ENCODE measurements at regions not wholly inside any gene's neighbourhood (a gene's known extent, or its start where the extent isn't known, plus 50 kb on each side); places are given as distances from the start of the nearest gene placed in this dataset.

GRCh38 chrX:15926622-15927021, 72.0 kb upstream of the AP1S2 start:
- in situ Hi-C loops (cut with MboI; ENCODE audit: low sequenced_read_pairs in 4 of 4) (no loop called here), intact Hi-C loops (cut with DNase I; ENCODE audit: low total_unique reads) (no loop called here)
- Histone ChIP-seq H3K4me1 (no peaks in the 10 kb centered on the region), H3K36me3 (no peaks in the 10 kb centered on the region), H3K9me3 (no peaks in the 10 kb centered on the region), H3K27me3 (no peaks in the 10 kb centered on the region), H3K4me3 (no peak overlapping the region), H3K27ac (no peak overlapping the region)
- ATAC-seq (no peak), DNase-seq (no peak)
- TF ChIP-seq POLR2A (IDR thresholded peaks at IDR 0.05) (no peak), CTCF (IDR thresholded peaks at IDR 0.05 in 4 of 5, conservative IDR thresholded peaks at IDR 0.05 in 1 of 5) (no peak)

DNA sequence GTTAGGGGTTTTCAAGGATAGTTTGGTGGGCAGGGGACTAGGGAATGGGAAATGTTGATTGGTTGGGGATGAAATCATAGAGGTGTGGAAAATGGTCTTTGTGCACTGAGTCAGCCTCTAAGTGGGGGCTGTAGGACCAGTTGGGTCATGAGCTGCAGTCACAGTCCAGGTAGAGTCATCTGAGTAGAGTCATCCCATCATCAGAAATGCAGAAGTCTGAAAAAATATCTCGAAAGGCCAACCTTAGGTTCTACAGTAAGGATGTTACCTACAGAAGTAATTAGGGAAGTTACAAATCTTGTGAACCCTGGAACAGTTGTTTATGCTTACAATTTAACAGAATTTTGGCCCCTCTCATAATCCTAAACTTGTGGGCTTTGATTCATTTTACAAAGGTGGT, 63.4 kb upstream of the AP1S2 start:
- ATAC-seq = no peak

DNA sequence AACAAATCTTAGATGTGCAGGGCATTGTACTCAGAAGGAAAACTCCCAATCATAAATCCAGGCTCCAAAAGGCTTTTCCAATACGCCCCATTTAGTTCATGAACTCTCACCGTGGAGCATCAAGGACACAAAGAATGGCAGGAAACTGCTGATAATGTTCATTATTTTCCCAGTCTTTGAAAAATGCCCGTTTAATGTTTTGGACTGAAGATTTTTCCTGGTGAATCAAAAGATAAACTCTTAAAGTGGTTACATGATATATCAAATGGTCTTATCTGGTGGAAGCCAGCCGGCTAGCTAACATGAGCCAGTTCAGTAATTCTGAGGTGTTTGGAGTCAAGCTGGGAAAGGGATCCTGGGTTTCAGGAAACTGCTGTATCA, 62.1 kb upstream of the AP1S2 start:
- DNase-seq (no peak), ATAC-seq (no peak)
- intact Hi-C loops (cut with DNase I; ENCODE audit: low total_unique reads) (no loop called here), in situ Hi-C loops (cut with MboI; ENCODE audit: low sequenced_read_pairs in 4 of 4) (loop anchor here in 1 of 4 donors (25.0 kb wide), 1 partner anchor 104 kb away; no protein-coding TSS in a partner anchor)
- Histone ChIP-seq H3K36me3 (no peaks in the 10 kb centered on the region), H3K4me3 (no peak overlapping the region), H3K27ac (peak overlapping the region in 2 of 4 donors; percentile 4 to 27), H3K27me3 (no peaks in the 10 kb centered on the region), H3K4me1 (no peaks in the 10 kb centered on the region), H3K9me3 (no peaks in the 10 kb centered on the region)
- TF ChIP-seq POLR2A (IDR thresholded peaks at IDR 0.05) (no peak), CTCF (IDR thresholded peaks at IDR 0.05 in 4 of 5, conservative IDR thresholded peaks at IDR 0.05 in 1 of 5) (no peak)

More for the DNA sequence above, 63.4 kb upstream of the AP1S2 start:
- Histone ChIP-seq H3K9me3 (no peaks in the 10 kb centered on the region), H3K27ac (no peak overlapping the region), H3K27me3 (no peaks in the 10 kb centered on the region), H3K4me3 (no peak overlapping the region), H3K4me1 (no peaks in the 10 kb centered on the region), H3K36me3 (no peaks in the 10 kb centered on the region)
- intact Hi-C loops (cut with DNase I; ENCODE audit: low total_unique reads) (no loop called here), in situ Hi-C loops (cut with MboI; ENCODE audit: low sequenced_read_pairs in 4 of 4) (loop anchor here in 1 of 4 donors (25.0 kb wide), 1 partner anchor 106 kb away; no protein-coding TSS in a partner anchor)
- DNase-seq = no peak
- TF ChIP-seq POLR2A (IDR thresholded peaks at IDR 0.05) = no peak
- no peak for TF ChIP-seq CTCF (IDR thresholded peaks at IDR 0.05 in 4 of 5, conservative IDR thresholded peaks at IDR 0.05 in 1 of 5)

DNA sequence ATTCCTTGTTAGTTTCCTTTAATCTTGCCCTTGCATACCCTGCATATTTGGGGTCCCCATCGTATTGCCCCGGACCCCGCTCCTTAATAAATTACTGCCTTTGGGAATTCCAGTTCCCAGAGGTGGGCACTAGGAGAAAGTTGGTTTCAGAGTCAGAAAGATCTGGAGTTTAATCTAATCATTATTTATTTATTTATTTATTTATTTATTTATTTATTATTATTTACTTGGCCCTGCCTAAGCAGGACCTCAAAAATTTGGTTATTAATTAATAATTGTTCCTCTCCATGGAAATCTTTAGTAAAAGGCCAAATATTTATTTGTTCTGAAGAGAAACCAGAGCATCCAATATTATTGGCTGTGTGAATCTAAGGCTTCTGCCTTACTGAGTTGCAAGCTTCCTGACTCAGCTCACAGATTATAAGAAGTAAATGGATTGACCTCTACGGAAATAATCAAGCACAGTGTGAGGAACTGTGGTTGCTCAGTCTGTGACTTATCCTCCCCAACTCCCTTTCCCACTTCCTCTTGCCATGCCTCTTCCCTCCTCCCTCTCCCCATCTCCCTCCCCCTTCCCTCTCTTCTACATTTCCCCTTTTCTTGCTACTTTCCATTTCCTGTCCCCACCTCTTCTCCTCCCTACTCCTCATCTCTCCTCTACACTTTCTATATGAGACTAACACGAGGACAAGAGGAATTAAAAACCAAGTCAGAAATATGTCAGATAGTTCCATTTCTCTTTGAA, 61.5 kb upstream of the AP1S2 start:
- intact Hi-C loops (cut with DNase I; ENCODE audit: low total_unique reads) (no loop called here), in situ Hi-C loops (cut with MboI; ENCODE audit: low sequenced_read_pairs in 4 of 4) (loop anchor here in 1 of 4 donors (25.0 kb wide), 1 partner anchor 104 kb away; no protein-coding TSS in a partner anchor)
- TF ChIP-seq POLR2A (IDR thresholded peaks at IDR 0.05) = no peak
- H3K36me3 ChIP-seq = no peaks in the 10 kb centered on the region
- no peaks in the 10 kb centered on the region for H3K9me3 ChIP-seq
- no peaks in the 10 kb centered on the region for H3K27me3 ChIP-seq
- H3K4me3 ChIP-seq = no peak overlapping the region
- H3K27ac ChIP-seq = peak overlapping the region in 2 of 4 donors; percentile 4 to 27
- DNase-seq = no peak
- H3K4me1 ChIP-seq = no peaks in the 10 kb centered on the region
- ATAC-seq = no peak

- Histone ChIP-seq H3K4me3 (no peak overlapping the region), H3K27ac (no peak overlapping the region), H3K9me3 (no peaks in the 10 kb centered on the region), H3K27me3 (no peaks in the 10 kb centered on the region), H3K4me1 (no peaks in the 10 kb centered on the region), H3K36me3 (no peaks in the 10 kb centered on the region)
- in situ Hi-C loops (cut with MboI; ENCODE audit: low sequenced_read_pairs in 4 of 4) = loop anchor here in 1 of 4 donors (25.0 kb wide), 1 partner anchor 102 kb away; no protein-coding TSS in a partner anchor
- DNase-seq = no peak
- TF ChIP-seq POLR2A (IDR thresholded peaks at IDR 0.05) = no peak
- TF ChIP-seq CTCF (IDR thresholded peaks at IDR 0.05 in 4 of 5, conservative IDR thresholded peaks at IDR 0.05 in 1 of 5) = no peak
- intact Hi-C loops (cut with DNase I; ENCODE audit: low total_unique reads) = no loop called here
- no peak for ATAC-seq
Measured at GRCh38 chrX:15914486-15914885, 59.9 kb upstream of the AP1S2 start.

Measured in gastrocnemius medialis (tissue), 4 donors.